ENCODE measurements at regions not wholly inside any gene's neighbourhood (a gene's known extent, or its start where the extent isn't known, plus 50 kb on each side); places are given as distances from the start of the nearest gene placed in this dataset.

DNA sequence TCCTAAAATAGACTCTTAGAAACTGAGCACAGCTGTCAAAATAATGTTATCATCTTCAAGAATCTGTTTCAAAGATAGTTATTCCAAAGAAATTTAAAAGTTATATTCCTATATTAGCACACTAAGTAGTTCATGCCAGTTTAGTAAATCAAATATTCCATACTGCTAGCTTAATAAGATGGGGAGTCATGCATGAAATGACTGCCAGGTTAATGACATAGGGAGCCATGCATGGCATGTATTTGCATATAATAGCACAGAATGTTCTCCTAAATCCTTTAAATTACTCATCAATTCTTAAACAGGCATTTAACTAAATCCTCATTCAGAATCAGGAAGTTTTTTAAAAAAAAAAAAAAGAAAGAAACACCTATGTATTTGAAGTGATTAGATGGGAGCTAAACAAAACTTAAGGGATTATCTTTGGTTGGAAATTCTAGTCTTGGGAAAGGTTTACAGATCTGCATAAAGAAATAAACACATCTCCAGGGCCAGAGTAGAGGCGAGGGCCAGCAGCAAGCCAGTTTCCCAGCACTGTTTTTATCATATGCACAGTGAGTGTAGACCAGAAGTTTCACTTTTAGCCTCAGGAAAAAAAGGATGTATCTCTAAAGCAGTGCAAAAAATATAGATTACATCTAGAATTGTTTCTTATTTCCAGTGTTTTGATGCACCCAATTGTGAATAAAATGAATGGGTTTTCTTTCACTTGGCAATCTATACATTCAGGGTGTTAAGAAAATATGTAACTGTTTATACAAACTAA lies 366.4 kb upstream of the AGTR1 start:
- Mint-ChIP-seq H3K36me3 (ENCODE audit: low read depth) (peaks cover 3% of the 10 kb centered on the region), H3K4me1 (peaks cover 22% of the 10 kb centered on the region), H3K4me3 (no peak overlapping the region), H3K27me3 (ENCODE audit: low read depth) (no peaks in the 10 kb centered on the region), H3K27ac (ENCODE audit: unreplicated experiment) (no peak overlapping the region), H3K9me3 (no peaks in the 10 kb centered on the region)
- TF ChIP-seq, protein P1, sequence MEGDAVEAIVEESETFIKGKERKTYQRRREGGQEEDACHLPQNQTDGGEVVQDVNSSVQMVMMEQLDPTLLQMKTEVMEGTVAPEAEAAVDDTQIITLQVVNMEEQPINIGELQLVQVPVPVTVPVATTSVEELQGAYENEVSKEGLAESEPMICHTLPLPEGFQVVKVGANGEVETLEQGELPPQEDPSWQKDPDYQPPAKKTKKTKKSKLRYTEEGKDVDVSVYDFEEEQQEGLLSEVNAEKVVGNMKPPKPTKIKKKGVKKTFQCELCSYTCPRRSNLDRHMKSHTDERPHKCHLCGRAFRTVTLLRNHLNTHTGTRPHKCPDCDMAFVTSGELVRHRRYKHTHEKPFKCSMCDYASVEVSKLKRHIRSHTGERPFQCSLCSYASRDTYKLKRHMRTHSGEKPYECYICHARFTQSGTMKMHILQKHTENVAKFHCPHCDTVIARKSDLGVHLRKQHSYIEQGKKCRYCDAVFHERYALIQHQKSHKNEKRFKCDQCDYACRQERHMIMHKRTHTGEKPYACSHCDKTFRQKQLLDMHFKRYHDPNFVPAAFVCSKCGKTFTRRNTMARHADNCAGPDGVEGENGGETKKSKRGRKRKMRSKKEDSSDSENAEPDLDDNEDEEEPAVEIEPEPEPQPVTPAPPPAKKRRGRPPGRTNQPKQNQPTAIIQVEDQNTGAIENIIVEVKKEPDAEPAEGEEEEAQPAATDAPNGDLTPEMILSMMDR (conservative IDR thresholded peaks at IDR 0.05), result no peak
- no peak for DNase-seq (ENCODE audit: low read depth, low spot score)

DNA sequence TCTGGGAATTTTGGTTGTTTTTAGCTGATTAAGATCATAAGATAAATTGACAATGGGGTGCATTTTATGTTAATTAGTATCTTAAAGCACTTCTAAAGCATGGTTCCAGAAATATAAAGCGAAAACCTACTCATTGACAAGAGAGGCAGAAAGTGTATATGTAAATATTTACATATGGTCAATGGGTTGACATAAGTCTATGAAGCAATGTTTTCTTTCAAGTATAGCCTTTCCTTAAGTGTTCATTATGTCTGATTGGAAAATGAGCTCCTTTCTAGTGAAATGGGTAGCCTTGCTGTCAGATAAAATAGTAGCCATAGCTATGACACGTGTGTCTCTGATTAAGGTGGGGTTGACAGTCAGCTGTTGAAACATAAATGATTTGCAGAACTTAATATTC lies 365.2 kb upstream of the AGTR1 start:
- no peaks in the 10 kb centered on the region for H3K27me3 Mint-ChIP-seq (ENCODE audit: low read depth)
- TF ChIP-seq, protein P1 (conservative IDR thresholded peaks at IDR 0.05), result no peak
- peaks cover 3% of the 10 kb centered on the region for H3K36me3 Mint-ChIP-seq (ENCODE audit: low read depth)
- DNase-seq (ENCODE audit: low read depth, low spot score), result no peak
- peaks cover 1% of the 10 kb centered on the region for H3K9me3 Mint-ChIP-seq
- H3K4me3 Mint-ChIP-seq, result no peak overlapping the region
- H3K4me1 Mint-ChIP-seq, result peaks cover 22% of the 10 kb centered on the region
- H3K27ac Mint-ChIP-seq (ENCODE audit: unreplicated experiment), result no peak overlapping the region

DNA sequence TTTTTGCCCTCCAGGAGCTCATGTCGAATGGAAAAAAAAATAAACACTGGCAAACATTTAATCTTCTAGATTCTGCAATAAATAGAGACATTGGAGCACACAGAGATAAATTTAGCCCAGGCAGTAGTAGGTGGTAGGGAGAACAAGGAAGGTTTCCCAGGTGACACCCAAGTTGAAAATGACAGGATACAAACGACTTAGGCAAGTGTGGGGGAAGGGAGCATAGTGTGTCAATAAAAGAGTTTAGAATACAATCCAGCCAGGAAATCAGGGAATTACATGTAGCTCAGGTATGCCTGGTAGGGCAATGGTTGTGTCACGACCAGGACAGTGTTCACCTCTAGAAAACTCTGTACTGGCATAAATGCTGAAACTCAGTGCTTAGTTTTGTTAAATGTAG lies 364.6 kb upstream of the AGTR1 start:
- H3K27me3 Mint-ChIP-seq (ENCODE audit: low read depth), result no peaks in the 10 kb centered on the region
- no peak for DNase-seq (ENCODE audit: low read depth, low spot score)
- no peak overlapping the region for H3K27ac Mint-ChIP-seq (ENCODE audit: unreplicated experiment)
- peaks cover 3% of the 10 kb centered on the region for H3K36me3 Mint-ChIP-seq (ENCODE audit: low read depth)
- peaks cover 4% of the 10 kb centered on the region for H3K9me3 Mint-ChIP-seq
- no peak overlapping the region for H3K4me3 Mint-ChIP-seq
- TF ChIP-seq, protein P1 (conservative IDR thresholded peaks at IDR 0.05), result no peak
- peaks cover 22% of the 10 kb centered on the region for H3K4me1 Mint-ChIP-seq

DNA sequence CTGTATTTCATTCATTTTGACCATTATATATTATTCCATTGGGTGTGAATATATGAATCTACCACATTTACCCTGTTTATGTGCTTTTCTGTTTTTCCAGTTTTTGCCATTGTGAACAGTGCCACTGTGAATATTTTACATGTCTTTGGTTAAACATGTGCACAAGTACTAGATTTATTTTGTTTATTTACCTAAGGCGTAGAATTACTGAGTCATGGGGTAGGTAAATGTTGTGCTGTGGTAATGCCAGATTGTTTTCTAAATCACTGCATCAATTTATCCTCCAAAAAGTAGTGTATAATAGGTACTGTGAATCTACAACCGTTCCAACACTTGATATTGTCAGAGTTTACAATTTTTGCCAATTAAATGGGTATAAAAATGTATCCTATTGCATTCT lies 362.1 kb upstream of the AGTR1 start:
- no peak for DNase-seq (ENCODE audit: low read depth, low spot score)
- H3K27me3 Mint-ChIP-seq (ENCODE audit: low read depth), result no peaks in the 10 kb centered on the region
- TF ChIP-seq, protein P1 (conservative IDR thresholded peaks at IDR 0.05), result no peak
- H3K4me1 Mint-ChIP-seq, result peaks cover 10% of the 10 kb centered on the region
- H3K27ac Mint-ChIP-seq (ENCODE audit: unreplicated experiment), result no peak overlapping the region
- H3K4me3 Mint-ChIP-seq, result no peak overlapping the region
- H3K9me3 Mint-ChIP-seq, result peaks cover 8% of the 10 kb centered on the region
- peaks cover 5% of the 10 kb centered on the region for H3K36me3 Mint-ChIP-seq (ENCODE audit: low read depth)

DNA sequence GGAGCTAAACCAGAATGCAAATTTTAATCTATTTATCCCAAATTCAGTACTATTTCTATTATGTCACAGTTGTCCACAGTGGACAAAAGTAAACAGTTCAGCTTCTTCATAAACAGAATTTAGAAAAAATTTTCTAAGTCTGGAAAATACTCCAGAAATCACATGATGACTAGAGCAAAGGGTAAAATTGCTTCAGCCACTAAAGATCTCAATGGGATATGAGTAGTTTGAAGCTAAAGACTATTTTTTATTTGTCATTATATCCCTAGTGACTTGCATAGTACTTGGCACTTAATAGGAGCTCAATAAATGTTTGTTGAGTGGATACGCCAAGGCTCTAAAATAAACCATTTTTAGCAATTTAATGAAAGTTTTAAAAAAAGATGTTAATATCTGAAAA lies 354.3 kb upstream of the AGTR1 start:
- peaks cover 11% of the 10 kb centered on the region for H3K36me3 Mint-ChIP-seq (ENCODE audit: low read depth)
- no peaks in the 10 kb centered on the region for H3K27me3 Mint-ChIP-seq (ENCODE audit: low read depth)
- no peak for DNase-seq (ENCODE audit: low read depth, low spot score)
- TF ChIP-seq, protein P1 (conservative IDR thresholded peaks at IDR 0.05), result no peak
- H3K4me1 Mint-ChIP-seq, result no peaks in the 10 kb centered on the region
- no peak overlapping the region for H3K4me3 Mint-ChIP-seq
- H3K9me3 Mint-ChIP-seq, result peaks cover 18% of the 10 kb centered on the region
- no peak overlapping the region for H3K27ac Mint-ChIP-seq (ENCODE audit: unreplicated experiment)

Data from neural crest cell (in vitro differentiated cells).